ENCODE measurements at regions not wholly inside any gene's neighbourhood (a gene's known extent, or its start where the extent isn't known, plus 50 kb on each side); places are given as distances from the start of the nearest gene placed in this dataset.

DNA sequence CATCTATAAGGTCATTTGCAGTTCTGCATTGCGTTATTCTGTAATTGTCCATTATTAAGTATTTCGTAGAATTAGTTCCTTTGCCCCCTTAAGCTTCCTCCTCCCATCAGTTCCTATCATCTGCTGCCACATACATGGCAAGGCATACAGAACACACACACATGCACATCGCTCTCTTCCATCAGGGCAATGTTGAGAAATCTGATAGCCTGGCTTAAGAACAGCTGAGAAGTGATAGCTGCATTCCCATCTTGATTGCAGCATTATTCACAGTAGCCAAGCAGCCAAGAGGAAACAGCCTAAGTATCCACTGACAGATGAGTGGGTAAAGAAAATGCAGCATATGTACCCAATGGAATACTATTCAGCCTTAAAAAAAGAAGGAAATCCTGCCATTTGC is 186.8 kb upstream of the CADM1 start:
- no peak overlapping the region for H3K27ac ChIP-seq (ENCODE audit: extremely low read length, insufficient read depth, low read length)
- intact Hi-C loops (cut with micrococcal nuclease; ENCODE audit: unreplicated experiment) (no loop called here), in situ Hi-C loops (cut with HindIII; ENCODE audit: extremely low pct_ligation_motif_present, low pct_unique_long_range_greater_than_20kb) (no loop called here)
- no peak overlapping the region for H2AFZ ChIP-seq (ENCODE audit: low read length)
- WGBS (ENCODE audit: low lambda C conversion rate): 42% methylated on average over 3 of the region's 3 CpGs
- DNase-seq (ENCODE audit: low spot score): no peak
- no TSS peak for BruUV-seq (replicated peaks)
- no peaks in the 10 kb centered on the region for H3K36me3 ChIP-seq (replicated peaks in 1 of 2; ENCODE audit: control insufficient read depth in 1 of 2, insufficient read depth in 2 of 2, low read length in 2 of 2)
- no peaks in the 10 kb centered on the region for H3K79me2 ChIP-seq (ENCODE audit: insufficient read depth, low read length)
- H3K4me1 ChIP-seq (ENCODE audit: insufficient read depth, low read length): no peaks in the 10 kb centered on the region
- no peak overlapping the region for H3K9ac ChIP-seq (ENCODE audit: insufficient read depth, low read depth, low read length)
- H4K20me1 ChIP-seq (ENCODE audit: insufficient read depth, low read length): no peaks in the 10 kb centered on the region
- TF ChIP-seq, protein P1, sequence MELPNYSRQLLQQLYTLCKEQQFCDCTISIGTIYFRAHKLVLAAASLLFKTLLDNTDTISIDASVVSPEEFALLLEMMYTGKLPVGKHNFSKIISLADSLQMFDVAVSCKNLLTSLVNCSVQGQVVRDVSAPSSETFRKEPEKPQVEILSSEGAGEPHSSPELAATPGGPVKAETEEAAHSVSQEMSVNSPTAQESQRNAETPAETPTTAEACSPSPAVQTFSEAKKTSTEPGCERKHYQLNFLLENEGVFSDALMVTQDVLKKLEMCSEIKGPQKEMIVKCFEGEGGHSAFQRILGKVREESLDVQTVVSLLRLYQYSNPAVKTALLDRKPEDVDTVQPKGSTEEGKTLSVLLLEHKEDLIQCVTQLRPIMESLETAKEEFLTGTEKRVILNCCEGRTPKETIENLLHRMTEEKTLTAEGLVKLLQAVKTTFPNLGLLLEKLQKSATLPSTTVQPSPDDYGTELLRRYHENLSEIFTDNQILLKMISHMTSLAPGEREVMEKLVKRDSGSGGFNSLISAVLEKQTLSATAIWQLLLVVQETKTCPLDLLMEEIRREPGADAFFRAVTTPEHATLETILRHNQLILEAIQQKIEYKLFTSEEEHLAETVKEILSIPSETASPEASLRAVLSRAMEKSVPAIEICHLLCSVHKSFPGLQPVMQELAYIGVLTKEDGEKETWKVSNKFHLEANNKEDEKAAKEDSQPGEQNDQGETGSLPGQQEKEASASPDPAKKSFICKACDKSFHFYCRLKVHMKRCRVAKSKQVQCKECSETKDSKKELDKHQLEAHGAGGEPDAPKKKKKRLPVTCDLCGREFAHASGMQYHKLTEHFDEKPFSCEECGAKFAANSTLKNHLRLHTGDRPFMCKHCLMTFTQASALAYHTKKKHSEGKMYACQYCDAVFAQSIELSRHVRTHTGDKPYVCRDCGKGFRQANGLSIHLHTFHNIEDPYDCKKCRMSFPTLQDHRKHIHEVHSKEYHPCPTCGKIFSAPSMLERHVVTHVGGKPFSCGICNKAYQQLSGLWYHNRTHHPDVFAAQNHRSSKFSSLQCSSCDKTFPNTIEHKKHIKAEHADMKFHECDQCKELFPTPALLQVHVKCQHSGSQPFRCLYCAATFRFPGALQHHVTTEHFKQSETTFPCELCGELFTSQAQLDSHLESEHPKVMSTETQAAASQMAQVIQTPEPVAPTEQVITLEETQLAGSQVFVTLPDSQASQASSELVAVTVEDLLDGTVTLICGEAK (IDR thresholded peaks at IDR 0.05): no peak
- TF ChIP-seq, protein P1 (CRISPR knock-in tag; IDR thresholded peaks at IDR 0.05): no peak
- TF ChIP-seq, protein P2, sequence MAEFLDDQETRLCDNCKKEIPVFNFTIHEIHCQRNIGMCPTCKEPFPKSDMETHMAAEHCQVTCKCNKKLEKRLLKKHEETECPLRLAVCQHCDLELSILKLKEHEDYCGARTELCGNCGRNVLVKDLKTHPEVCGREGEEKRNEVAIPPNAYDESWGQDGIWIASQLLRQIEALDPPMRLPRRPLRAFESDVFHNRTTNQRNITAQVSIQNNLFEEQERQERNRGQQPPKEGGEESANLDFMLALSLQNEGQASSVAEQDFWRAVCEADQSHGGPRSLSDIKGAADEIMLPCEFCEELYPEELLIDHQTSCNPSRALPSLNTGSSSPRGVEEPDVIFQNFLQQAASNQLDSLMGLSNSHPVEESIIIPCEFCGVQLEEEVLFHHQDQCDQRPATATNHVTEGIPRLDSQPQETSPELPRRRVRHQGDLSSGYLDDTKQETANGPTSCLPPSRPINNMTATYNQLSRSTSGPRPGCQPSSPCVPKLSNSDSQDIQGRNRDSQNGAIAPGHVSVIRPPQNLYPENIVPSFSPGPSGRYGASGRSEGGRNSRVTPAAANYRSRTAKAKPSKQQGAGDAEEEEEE (CRISPR knock-in tag; IDR thresholded peaks at IDR 0.05; ENCODE audit: borderline replicate concordance): no peak
- no peak for TF ChIP-seq ERF (CRISPR knock-in tag; IDR thresholded peaks at IDR 0.05)
- TF ChIP-seq, protein P3, sequence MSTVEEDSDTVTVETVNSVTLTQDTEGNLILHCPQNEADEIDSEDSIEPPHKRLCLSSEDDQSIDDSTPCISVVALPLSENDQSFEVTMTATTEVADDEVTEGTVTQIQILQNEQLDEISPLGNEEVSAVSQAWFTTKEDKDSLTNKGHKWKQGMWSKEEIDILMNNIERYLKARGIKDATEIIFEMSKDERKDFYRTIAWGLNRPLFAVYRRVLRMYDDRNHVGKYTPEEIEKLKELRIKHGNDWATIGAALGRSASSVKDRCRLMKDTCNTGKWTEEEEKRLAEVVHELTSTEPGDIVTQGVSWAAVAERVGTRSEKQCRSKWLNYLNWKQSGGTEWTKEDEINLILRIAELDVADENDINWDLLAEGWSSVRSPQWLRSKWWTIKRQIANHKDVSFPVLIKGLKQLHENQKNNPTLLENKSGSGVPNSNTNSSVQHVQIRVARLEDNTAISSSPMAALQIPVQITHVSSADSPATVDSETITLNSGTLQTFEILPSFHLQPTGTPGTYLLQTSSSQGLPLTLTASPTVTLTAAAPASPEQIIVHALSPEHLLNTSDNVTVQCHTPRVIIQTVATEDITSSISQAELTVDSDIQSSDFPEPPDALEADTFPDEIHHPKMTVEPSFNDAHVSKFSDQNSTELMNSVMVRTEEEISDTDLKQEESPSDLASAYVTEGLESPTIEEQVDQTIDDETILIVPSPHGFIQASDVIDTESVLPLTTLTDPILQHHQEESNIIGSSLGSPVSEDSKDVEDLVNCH (CRISPR knock-in tag; IDR thresholded peaks at IDR 0.05): no peak
- no peak for TF ChIP-seq CCDC6 (CRISPR knock-in tag; IDR thresholded peaks at IDR 0.05)
- no peak for TF ChIP-seq ZNF225 (CRISPR knock-in tag; IDR thresholded peaks at IDR 0.05)
- no peak for TF ChIP-seq ZNF260 (CRISPR knock-in tag; IDR thresholded peaks at IDR 0.05; ENCODE audit: borderline replicate concordance, low read depth)
- H3K4me2 ChIP-seq (ENCODE audit: low read depth, low read length): no peak overlapping the region
- FAIRE-seq: no peak
- CTCF ChIA-PET (ENCODE audit: low intra/inter-chr PET ratio, low total read pairs): no interaction called here
- ATAC-seq: no peak
- H3K9me3 ChIP-seq (ENCODE audit: low read length): no peaks in the 10 kb centered on the region
- peaks cover 0 to 24% of the 10 kb centered on the region in 2 experiments; a peak in 3 of 5 replicates for H3K27me3 ChIP-seq (ENCODE audit: control insufficient read depth in 1 of 2, insufficient read depth in 2 of 2, low read length in 2 of 2)
- H3K4me3 ChIP-seq (replicated peaks in 1 of 3; ENCODE audit: insufficient read depth in 1 of 3, low read depth in 2 of 3, low read length in 3 of 3): no peak overlapping the region
- POLR2A ChIA-PET: no interaction called here

All from HepG2 (cell line).